Psoas muscle (tissue), 7 donors: ENCODE measurements at regions not wholly inside any gene's neighbourhood (a gene's known extent, or its start where the extent isn't known, plus 50 kb on each side); places are given as distances from the start of the nearest gene placed in this dataset.

Source experiments
- ATAC-seq, 4 donors: fragments of 200-7000 bp; cut with Tn5 transposase; one replicate each; pipeline ENCODE4 v1.9.1; 2020; ENCODE audit warnings: moderate library complexity in 3 of 4, mild to moderate bottlenecking in 2 of 4
- DNase-seq, 2 donors: peaks; one replicate each; pipeline ENCODE4 v3.0.0-alpha.2; 2020
- H3K27ac ChIP-seq: fragments of 200-600 bp; one replicate; pipeline ENCODE4 v1.8.0; 2022
- H3K27me3 ChIP-seq, 3 donors: fragments of 200-600 bp in 1 of 3; one replicate each; pipeline versions ENCODE4 v1.6.1 to v1.8.0; 2013 to 2022; ENCODE audit warnings: low read length in 2 of 3, mild to moderate bottlenecking in 2 of 3, moderate library complexity in 1 of 3; ENCODE audit not compliant: insufficient read depth in 3 of 3
- H3K36me3 ChIP-seq, 2 donors: fragments of 200-600 bp in 1 of 2; one replicate each; pipeline versions ENCODE4 v1.6.1 to v1.8.0; 2013 to 2022; ENCODE audit warnings: low read depth in 1 of 2, mild to moderate bottlenecking in 1 of 2, moderate library complexity in 1 of 2; ENCODE audit not compliant: insufficient read depth in 1 of 2
- H3K4me1 ChIP-seq: fragments of 200-600 bp; one replicate; pipeline ENCODE4 v1.8.0; 2022
- H3K4me3 ChIP-seq: fragments of 200-600 bp; one replicate; pipeline ENCODE4 v1.8.0; 2022; ENCODE audit warnings: mild to moderate bottlenecking
- H3K9me3 ChIP-seq: fragments of 200-600 bp; one replicate; pipeline ENCODE4 v1.8.0; 2022
- WGBS, 3 donors: extraction: QIAGEN DNeasy Blood & Tissue Kit; methylation state at CpG; one replicate each; pipeline versions ENCODE4 v1.1.6 to v1.1.7; 2013; 5-methylcytosine and 5-hydroxymethylcytosine counted together
- intact Hi-C, 2 donors: fragments of 100-400 bp; cut with DNase I; formaldehyde crosslinking; loops; one replicate each; pipeline versions ENCODE4 v1.11.0 to v1.14.2; 2022
- TF ChIP-seq, protein P1 (sequence below): fragments of 200-600 bp; IDR thresholded peaks from one replicate; pipeline ENCODE4 v1.8.0; 2022; ENCODE audit warnings: antibody characterized with exemption
- donor health status: healthy with polysubstance abuse.
- donor health status: DM: no; HTN: no; CAD: no; lungs with moderate emphysema.
- donor health status: Bipolar disorder and iron deficiency.
- donor health status: healthy.
- donor health status: DM: yes; HTN: yes; CAD: no.
- donor health status: DM: no; HTN: no; CAD: no.
- donor health status: DM: yes; HTN: yes; CAD: no.

DNA sequence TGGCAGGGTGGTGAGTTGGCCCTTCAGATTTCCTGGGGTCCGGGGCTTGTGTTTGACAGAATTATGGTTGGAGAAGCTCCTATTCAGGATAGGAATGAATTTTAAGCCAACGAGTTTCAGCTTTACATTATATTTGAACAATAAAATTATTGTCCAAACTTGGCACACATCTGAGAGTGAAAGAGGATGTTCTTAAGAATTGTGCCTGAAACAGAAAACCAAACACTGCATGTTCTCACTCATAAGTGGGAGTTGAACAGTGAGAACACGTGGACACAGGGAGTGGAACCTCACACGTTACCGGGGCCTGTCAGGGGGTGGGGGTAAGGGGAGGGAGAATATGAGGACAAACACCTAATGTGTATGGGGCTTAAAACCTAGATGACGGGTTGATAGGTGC, 111.8 kb upstream of the ACTBL2 start:
- no peaks in the 10 kb centered on the region for H3K9me3 ChIP-seq
- no peaks in the 10 kb centered on the region for H3K27me3 ChIP-seq
- H3K36me3 ChIP-seq = no peaks in the 10 kb centered on the region
- WGBS, 3 donors = 56 to 66% (median 64%) methylated on average over 6 of the region's 6 CpGs
- no peak for ATAC-seq
- peaks cover 10% of the 10 kb centered on the region for H3K4me1 ChIP-seq
- no peak overlapping the region for H3K4me3 ChIP-seq
- intact Hi-C loops = no loop called here
- TF ChIP-seq, protein P1, sequence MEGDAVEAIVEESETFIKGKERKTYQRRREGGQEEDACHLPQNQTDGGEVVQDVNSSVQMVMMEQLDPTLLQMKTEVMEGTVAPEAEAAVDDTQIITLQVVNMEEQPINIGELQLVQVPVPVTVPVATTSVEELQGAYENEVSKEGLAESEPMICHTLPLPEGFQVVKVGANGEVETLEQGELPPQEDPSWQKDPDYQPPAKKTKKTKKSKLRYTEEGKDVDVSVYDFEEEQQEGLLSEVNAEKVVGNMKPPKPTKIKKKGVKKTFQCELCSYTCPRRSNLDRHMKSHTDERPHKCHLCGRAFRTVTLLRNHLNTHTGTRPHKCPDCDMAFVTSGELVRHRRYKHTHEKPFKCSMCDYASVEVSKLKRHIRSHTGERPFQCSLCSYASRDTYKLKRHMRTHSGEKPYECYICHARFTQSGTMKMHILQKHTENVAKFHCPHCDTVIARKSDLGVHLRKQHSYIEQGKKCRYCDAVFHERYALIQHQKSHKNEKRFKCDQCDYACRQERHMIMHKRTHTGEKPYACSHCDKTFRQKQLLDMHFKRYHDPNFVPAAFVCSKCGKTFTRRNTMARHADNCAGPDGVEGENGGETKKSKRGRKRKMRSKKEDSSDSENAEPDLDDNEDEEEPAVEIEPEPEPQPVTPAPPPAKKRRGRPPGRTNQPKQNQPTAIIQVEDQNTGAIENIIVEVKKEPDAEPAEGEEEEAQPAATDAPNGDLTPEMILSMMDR = no peak
- DNase-seq = no peak
- no peak overlapping the region for H3K27ac ChIP-seq

DNA sequence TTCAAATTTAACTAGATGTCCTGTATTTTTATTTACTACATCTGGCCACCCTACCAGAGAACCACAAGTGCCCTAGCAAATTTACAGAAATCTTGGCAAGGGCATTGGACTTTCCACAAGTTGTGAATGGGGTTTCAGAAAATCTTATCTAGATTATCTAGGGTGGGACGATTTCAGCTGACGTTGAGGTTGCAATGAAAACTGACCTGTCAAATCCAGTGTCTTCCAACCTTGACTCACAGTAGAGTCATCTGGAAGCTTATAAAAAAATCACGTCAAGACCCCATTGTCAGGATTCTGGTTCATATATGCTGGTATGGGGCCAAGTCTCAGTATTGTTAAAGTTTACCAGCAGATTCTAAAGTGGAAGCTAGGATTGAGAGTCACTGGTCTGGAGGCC, 109.6 kb upstream of the ACTBL2 start:
- no peaks in the 10 kb centered on the region for H3K9me3 ChIP-seq
- WGBS, 3 donors = 78 to 86% (median 79%) methylated on average over 3 of the region's 3 CpGs
- no peak for ATAC-seq
- H3K4me3 ChIP-seq = no peak overlapping the region
- no peak overlapping the region for H3K27ac ChIP-seq
- H3K36me3 ChIP-seq = no peaks in the 10 kb centered on the region
- peaks cover 10% of the 10 kb centered on the region for H3K4me1 ChIP-seq
- TF ChIP-seq, protein P1 = no peak
- DNase-seq = no peak
- intact Hi-C loops = no loop called here
- H3K27me3 ChIP-seq = no peaks in the 10 kb centered on the region

DNA sequence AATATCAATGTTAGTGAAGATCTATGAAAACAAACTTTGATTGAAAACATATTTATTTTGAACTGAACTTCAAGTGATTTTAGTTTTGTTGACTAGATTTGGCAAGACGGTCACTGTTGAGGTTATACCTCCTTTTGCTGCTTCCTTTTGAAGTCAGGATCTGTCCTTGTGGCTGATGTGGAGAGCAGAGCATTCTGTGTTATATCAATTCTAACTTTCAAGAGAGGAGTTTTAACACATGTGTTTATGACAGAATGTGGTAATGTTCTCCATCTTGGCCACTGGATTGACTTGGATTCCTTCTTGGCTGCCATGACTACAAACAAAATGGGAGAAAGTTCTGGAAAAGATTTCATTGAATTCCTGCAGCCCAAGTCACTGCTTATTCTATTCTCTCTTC, 104.0 kb upstream of the ACTBL2 start:
- Histone ChIP-seq H3K27ac (no peak overlapping the region), H3K4me3 (no peak overlapping the region), H3K27me3 (no peaks in the 10 kb centered on the region), H3K4me1 (no peaks in the 10 kb centered on the region), H3K9me3 (no peaks in the 10 kb centered on the region), H3K36me3 (no peaks in the 10 kb centered on the region)
- TF ChIP-seq, protein P1 = no peak
- intact Hi-C loops = no loop called here
- no peak for DNase-seq
- 90 to 100% (median 94%) methylated on average over 1 of the region's 1 CpG for WGBS, 3 donors
- ATAC-seq = no peak

DNA sequence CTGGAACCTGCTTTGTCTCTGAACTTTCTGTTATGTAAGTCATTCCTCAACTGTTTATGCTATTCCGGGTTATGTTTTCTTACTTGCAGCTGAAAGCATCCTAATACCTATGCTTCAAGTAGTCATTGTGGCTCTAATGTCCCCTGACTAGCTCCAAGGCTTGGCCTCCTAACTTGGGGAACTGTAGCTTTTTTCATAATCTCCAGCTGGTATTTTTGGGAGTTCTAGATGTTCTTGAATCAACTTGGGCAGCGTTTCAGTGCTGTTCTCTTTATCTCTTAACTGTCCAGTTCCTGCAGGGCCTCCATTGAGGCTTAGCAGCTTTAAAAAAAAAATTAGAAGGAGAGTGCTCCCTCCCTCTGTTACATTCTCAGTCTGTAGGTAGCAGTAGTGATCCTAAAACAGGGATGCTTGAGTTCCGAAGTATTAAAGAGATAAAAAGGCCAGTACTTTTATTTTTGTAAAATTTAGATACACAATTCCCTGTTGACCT, 100.0 kb upstream of the ACTBL2 start:
- Histone ChIP-seq H3K36me3 (no peaks in the 10 kb centered on the region), H3K27me3 (no peaks in the 10 kb centered on the region), H3K4me3 (no peak overlapping the region), H3K4me1 (no peaks in the 10 kb centered on the region), H3K27ac (no peak overlapping the region), H3K9me3 (no peaks in the 10 kb centered on the region)
- TF ChIP-seq, protein P1 = no peak
- no peak for DNase-seq
- intact Hi-C loops = no loop called here
- 77 to 85% (median 81%) methylated on average over 3 of the region's 3 CpGs for WGBS, 3 donors
- no peak for ATAC-seq

DNA sequence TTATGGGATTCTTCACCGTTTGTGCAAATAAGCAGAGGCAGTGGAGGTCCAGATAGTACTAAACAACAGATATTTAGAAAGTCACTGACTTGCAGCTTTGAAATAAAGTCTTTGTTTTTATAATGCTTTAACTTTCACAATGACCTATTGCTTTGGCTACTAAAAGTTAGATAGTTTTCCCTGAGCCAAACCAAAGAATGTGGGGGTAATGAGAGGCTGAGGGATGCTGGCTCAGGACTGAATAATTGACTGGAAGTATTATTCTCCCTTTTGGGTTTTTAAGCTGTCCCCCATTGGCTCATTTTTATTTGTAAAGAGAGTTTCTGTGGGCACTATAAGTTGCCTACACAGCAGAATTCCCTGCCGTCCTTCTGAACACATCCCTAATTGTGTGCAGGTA, 99.2 kb upstream of the ACTBL2 start:
- no peak for ATAC-seq
- intact Hi-C loops = no loop called here
- Histone ChIP-seq H3K27ac (no peak overlapping the region), H3K36me3 (no peaks in the 10 kb centered on the region), H3K4me3 (no peak overlapping the region), H3K4me1 (no peaks in the 10 kb centered on the region), H3K27me3 (no peaks in the 10 kb centered on the region), H3K9me3 (no peaks in the 10 kb centered on the region)
- TF ChIP-seq, protein P1 = no peak
- DNase-seq = no peak
- WGBS, 3 donors = 78 to 86% (median 82%) methylated on average over 2 of the region's 2 CpGs
